H9 (cell line): ENCODE measurements at regions not wholly inside any gene's neighbourhood (a gene's known extent, or its start where the extent isn't known, plus 50 kb on each side); places are given as distances from the start of the nearest gene placed in this dataset.

Source experiments
- DNase-seq: peaks from one replicate; pipeline ENCODE4 v3.0.0-alpha.2; 2017
- H2AFZ ChIP-seq: one replicate; pipeline ENCODE4 v1.6.1; 2013; ENCODE audit warnings: mild to moderate bottlenecking, low read length, control low read depth, moderate library complexity
- H2AK5ac ChIP-seq: 2 replicates; pipeline ENCODE4 v1.6.1; 2013; ENCODE audit warnings: low read length, control low read depth, mixed read lengths; ENCODE audit not compliant: insufficient read length
- H2BK120ac ChIP-seq: one replicate; pipeline ENCODE4 v1.6.1; 2013; ENCODE audit warnings: low read depth, mild to moderate bottlenecking, low read length, control low read depth, inconsistent platforms; ENCODE audit not compliant: poor library complexity, severe bottlenecking
- H2BK12ac ChIP-seq: 2 replicates; pipeline ENCODE4 v1.6.1; 2013; ENCODE audit warnings: low read length, control low read depth, mixed read lengths, low read depth; ENCODE audit not compliant: insufficient read length
- H2BK15ac ChIP-seq: 2 replicates; pipeline ENCODE4 v1.6.1; 2013; ENCODE audit warnings: low read depth, low read length, control low read depth
- H2BK20ac ChIP-seq: one replicate; pipeline ENCODE4 v1.6.1; 2013; ENCODE audit warnings: low read depth, mild to moderate bottlenecking, low read length, control low read depth, inconsistent platforms; ENCODE audit not compliant: poor library complexity, severe bottlenecking
- H2BK5ac ChIP-seq: 2 replicates; pipeline ENCODE4 v1.6.1; 2013; ENCODE audit warnings: low read length, control low read depth, mixed read lengths; ENCODE audit not compliant: insufficient read length
- H3K14ac ChIP-seq: 2 replicates; pipeline ENCODE4 v1.6.1; 2013; ENCODE audit warnings: low read length, control low read depth; ENCODE audit not compliant: insufficient read depth
- H3K18ac ChIP-seq: 2 replicates; pipeline ENCODE4 v1.6.1; 2013; ENCODE audit warnings: low read depth, mild to moderate bottlenecking, mixed read lengths, low read length, control low read depth; ENCODE audit not compliant: insufficient read length
- H3K23ac ChIP-seq: 2 replicates; pipeline ENCODE4 v1.6.1; 2013; ENCODE audit warnings: low read length, control low read depth, mixed read lengths, low read depth; ENCODE audit not compliant: insufficient read length
- H3K23me2 ChIP-seq: 2 replicates; pipeline ENCODE4 v1.6.1; 2013; ENCODE audit warnings: low read depth, mild to moderate bottlenecking, mixed read lengths, low read length, control low read depth; ENCODE audit not compliant: insufficient read length, poor library complexity, severe bottlenecking
- H3K27ac ChIP-seq: 2 replicates; pipeline ENCODE4 v1.5.1; 2013; ENCODE audit warnings: low read length, control low read depth, mixed read lengths, low read depth; ENCODE audit not compliant: insufficient read length
- H3K27me3 ChIP-seq: 2 replicates; pipeline ENCODE4 v1.6.1; 2013; ENCODE audit warnings: low read length, control low read depth, inconsistent platforms; ENCODE audit not compliant: insufficient read depth
- H3K4ac ChIP-seq: 2 replicates; pipeline ENCODE4 v1.6.1; 2013; ENCODE audit warnings: low read depth, mild to moderate bottlenecking, control low read depth, inconsistent platforms, low read length, moderate library complexity
- H3K4me1 ChIP-seq: 2 replicates; pipeline ENCODE4 v1.6.1; 2013; ENCODE audit warnings: low read length, control low read depth, inconsistent platforms; ENCODE audit not compliant: insufficient read depth
- H3K4me2 ChIP-seq: 2 replicates; pipeline ENCODE4 v1.6.1; 2013; ENCODE audit warnings: low read length, control low read depth, mixed read lengths; ENCODE audit not compliant: insufficient read length, insufficient read depth
- H3K56ac ChIP-seq: 2 replicates; pipeline ENCODE4 v1.6.1; 2013; ENCODE audit warnings: low read depth, mild to moderate bottlenecking, mixed read lengths, low read length, control low read depth; ENCODE audit not compliant: insufficient read length
- H3K79me1 ChIP-seq: 2 replicates; pipeline ENCODE4 v1.6.1; 2013; ENCODE audit warnings: low read depth, mild to moderate bottlenecking, moderate library complexity, low read length, control low read depth, inconsistent platforms; ENCODE audit not compliant: insufficient read depth, poor library complexity, severe bottlenecking
- H3K79me2 ChIP-seq: 2 replicates; pipeline ENCODE4 v1.6.1; 2013; ENCODE audit warnings: low read length, control low read depth, inconsistent platforms; ENCODE audit not compliant: insufficient read depth
- H3K9ac ChIP-seq: 2 replicates; pipeline ENCODE4 v1.6.1; 2013; ENCODE audit warnings: low read length, control low read depth, mixed read lengths; ENCODE audit not compliant: insufficient read length; ENCODE audit errors: extremely low read depth
- H3K9me3 ChIP-seq: one replicate; pipeline ENCODE4 v1.6.1; 2013; ENCODE audit warnings: low read depth, low read length, inconsistent platforms; ENCODE audit not compliant: control insufficient read depth
- H3T11ph ChIP-seq: one replicate; pipeline ENCODE4 v1.6.1; 2013; ENCODE audit warnings: mild to moderate bottlenecking, low read length, control low read depth, inconsistent platforms
- H4K20me1 ChIP-seq: one replicate; pipeline ENCODE4 v1.6.1; 2013; ENCODE audit not compliant: control insufficient read depth, insufficient read length, insufficient read depth
- H4K5ac ChIP-seq: 2 replicates; pipeline ENCODE4 v1.6.1; 2013; ENCODE audit warnings: low read depth, mild to moderate bottlenecking, mixed read lengths, low read length, control low read depth; ENCODE audit not compliant: insufficient read length
- H4K8ac ChIP-seq: replicated peaks from 2 replicates; pipeline ENCODE4 v1.6.1; 2013; ENCODE audit warnings: low read length, control low read depth, mixed read lengths, low read depth; ENCODE audit not compliant: insufficient read length
- H4K91ac ChIP-seq: 2 replicates; pipeline ENCODE4 v1.6.1; 2013; ENCODE audit warnings: low read depth, mild to moderate bottlenecking, moderate library complexity, mixed read lengths, low read length, control low read depth; ENCODE audit not compliant: insufficient read length
- H3K27ac Mint-ChIP-seq, 3 experiments: 2 replicates in 2 of 3; 3 replicates in 1 of 3; pipeline ENCODE4 v1.8.0; 2020 to 2021; ENCODE audit warnings: mixed read lengths in 3 of 3, mild to moderate bottlenecking in 1 of 3, moderate library complexity in 1 of 3
- H3K27me3 Mint-ChIP-seq: 2 replicates; pipeline ENCODE4 v1.8.0; 2021; ENCODE audit warnings: low read depth, mild to moderate bottlenecking, moderate library complexity, mixed read lengths
- H3K36me3 Mint-ChIP-seq, 3 experiments: 2 replicates in 2 of 3; 3 replicates in 1 of 3; pipeline ENCODE4 v1.8.0; 2020 to 2021; ENCODE audit warnings: low read depth in 3 of 3, mixed read lengths in 3 of 3; ENCODE audit not compliant: insufficient read depth in 1 of 3
- H3K4me1 Mint-ChIP-seq, 2 experiments: 2 replicates each; pipeline ENCODE4 v1.8.0; 2020; ENCODE audit warnings: mixed read lengths in 2 of 2
- H3K4me3 Mint-ChIP-seq, 2 experiments: 2 replicates in 1 of 2; 3 replicates in 1 of 2; pipeline ENCODE4 v1.8.0; 2020 to 2021; ENCODE audit warnings: mild to moderate bottlenecking in 2 of 2, mixed read lengths in 2 of 2, moderate library complexity in 1 of 2
- H3K9me3 Mint-ChIP-seq, 2 experiments: 2 replicates in 1 of 2; 3 replicates in 1 of 2; pipeline ENCODE4 v1.8.0; 2020; ENCODE audit warnings: mild to moderate bottlenecking in 2 of 2, mixed read lengths in 2 of 2, moderate library complexity in 1 of 2
- CTCF ChIP-seq: fragments of 200-600 bp; sonication (generic); conservative IDR thresholded peaks from 3 replicates; pipeline ENCODE4 v1.8.0; 2021; ENCODE audit warnings: antibody characterized with exemption, mild to moderate bottlenecking
- WGBS: extraction: QIAGEN DNeasy Blood & Tissue Kit; methylation state at CpG from one replicate; pipeline ENCODE4 v1.1.7; 2013; ENCODE audit warnings: missing lambda C conversion rate, low lambda C conversion rate, mixed read lengths; ENCODE audit not compliant: insufficient read length; ENCODE audit errors: extremely low coverage; 5-methylcytosine and 5-hydroxymethylcytosine counted together

DNA sequence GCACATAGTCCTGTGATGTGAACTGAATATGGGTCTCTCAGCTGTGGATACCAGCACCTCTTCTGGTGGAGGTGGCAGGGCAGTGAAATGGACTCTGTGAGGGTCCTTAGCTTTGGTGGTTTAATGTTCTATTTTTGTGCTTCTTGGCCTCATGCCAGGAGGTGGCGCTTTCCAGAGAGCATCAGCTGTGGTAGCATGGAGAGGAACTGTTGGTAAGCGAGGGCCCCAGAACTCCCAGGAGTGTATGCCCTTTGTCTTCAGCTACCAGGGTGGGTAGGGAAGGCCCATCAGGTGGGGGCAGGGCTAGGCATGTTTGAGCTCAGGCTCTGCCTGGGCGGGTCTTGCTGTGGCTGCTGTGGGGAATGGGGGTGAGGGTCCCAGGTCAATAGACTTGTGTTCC is 241.7 kb downstream of the AEBP2 start:
- no peak overlapping the region for H4K5ac ChIP-seq
- H2BK15ac ChIP-seq, result no peak overlapping the region
- H3K14ac ChIP-seq, result no peak overlapping the region
- no peak overlapping the region for H2BK20ac ChIP-seq
- no peak overlapping the region for H2BK12ac ChIP-seq
- H3K27me3 ChIP-seq, result no peaks in the 10 kb centered on the region
- no peak overlapping the region for H3K4ac ChIP-seq
- H3K18ac ChIP-seq, result no peak overlapping the region
- Mint-ChIP-seq H3K36me3 (peaks cover 3 to 12% (median 8%) of the 10 kb centered on the region in 3 experiments; a peak in 4 of 7 replicates), H3K27ac (peak overlapping the region in 1 of 3 experiments; percentile 95; a peak in 2 of 7 replicates), H3K4me1 (peaks cover 2 to 4% of the 10 kb centered on the region in 2 experiments; a peak in 2 of 4 replicates), H3K27me3 (0 out of 2 replicates have a peak, but pooled peaks cover 1% of the 10 kb centered on the region), H3K9me3 (peaks cover 14 to 24% of the 10 kb centered on the region in 2 experiments), H3K4me3 (no peak overlapping the region)
- H3K23ac ChIP-seq, result no peak overlapping the region
- no peak overlapping the region for H3T11ph ChIP-seq
- peak; percentile 42; the same call in 2 of the 3 replicates for TF ChIP-seq CTCF
- H3K79me1 ChIP-seq, result no peaks in the 10 kb centered on the region
- no peak overlapping the region for H2AK5ac ChIP-seq
- no peak overlapping the region for H4K91ac ChIP-seq
- no peak overlapping the region for H2BK5ac ChIP-seq
- H3K4me1 ChIP-seq, result no peaks in the 10 kb centered on the region
- no peaks in the 10 kb centered on the region for H3K79me2 ChIP-seq
- no peak overlapping the region for H3K27ac ChIP-seq
- no peaks in the 10 kb centered on the region for H4K20me1 ChIP-seq
- H3K56ac ChIP-seq, result no peak overlapping the region
- DNase-seq, result peak; percentile 68
- no peaks in the 10 kb centered on the region for H3K23me2 ChIP-seq
- H2AFZ ChIP-seq, result no peak overlapping the region
- no CpG with 5 or more reads among the region's 3 CpGs for WGBS
- no peaks in the 10 kb centered on the region for H3K9me3 ChIP-seq
- H3K4me2 ChIP-seq, result no peak overlapping the region
- no peak overlapping the region for H3K9ac ChIP-seq
- H2BK120ac ChIP-seq, result no peak overlapping the region
- H4K8ac ChIP-seq, result no peak overlapping the region
